HG03103 (cell line): ENCODE measurements at regions not wholly inside any gene's neighbourhood (a gene's known extent, or its start where the extent isn't known, plus 50 kb on each side); places are given as distances from the start of the nearest gene placed in this dataset.
"Not testable (repeated sequence)": the region's sequence is repeated elsewhere in the genome, so short reads cannot be mapped to it uniquely, and the experiment has no call there.

ENCODE experiments used
- ATAC-seq: cut with Tn5 transposase; IDR thresholded peaks from one replicate; pipeline ENCODE4 v1.9.1; 2021; ENCODE audit warnings: low read depth; ENCODE audit not compliant: unreplicated experiment

DNA sequence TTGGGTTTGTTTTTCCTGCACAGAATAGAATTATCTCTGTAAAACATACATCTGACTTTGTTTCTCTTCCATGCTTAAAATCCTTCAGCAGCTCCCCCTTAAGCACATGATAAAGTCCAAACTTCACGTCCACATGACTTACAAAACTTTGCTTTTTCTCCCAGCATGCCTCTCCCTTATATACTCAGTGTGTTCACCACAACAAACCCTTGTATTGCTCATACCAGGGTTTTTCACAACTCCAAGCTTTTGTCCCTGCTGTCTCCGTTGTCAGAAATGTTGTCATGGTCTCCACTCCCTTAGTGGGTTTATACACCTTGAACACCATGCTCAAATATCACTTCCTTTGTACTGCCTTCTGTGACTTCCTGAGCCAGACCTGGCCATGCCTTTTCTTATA lies 91.1 kb upstream of the MITF start:
- ATAC-seq = no peak

DNA sequence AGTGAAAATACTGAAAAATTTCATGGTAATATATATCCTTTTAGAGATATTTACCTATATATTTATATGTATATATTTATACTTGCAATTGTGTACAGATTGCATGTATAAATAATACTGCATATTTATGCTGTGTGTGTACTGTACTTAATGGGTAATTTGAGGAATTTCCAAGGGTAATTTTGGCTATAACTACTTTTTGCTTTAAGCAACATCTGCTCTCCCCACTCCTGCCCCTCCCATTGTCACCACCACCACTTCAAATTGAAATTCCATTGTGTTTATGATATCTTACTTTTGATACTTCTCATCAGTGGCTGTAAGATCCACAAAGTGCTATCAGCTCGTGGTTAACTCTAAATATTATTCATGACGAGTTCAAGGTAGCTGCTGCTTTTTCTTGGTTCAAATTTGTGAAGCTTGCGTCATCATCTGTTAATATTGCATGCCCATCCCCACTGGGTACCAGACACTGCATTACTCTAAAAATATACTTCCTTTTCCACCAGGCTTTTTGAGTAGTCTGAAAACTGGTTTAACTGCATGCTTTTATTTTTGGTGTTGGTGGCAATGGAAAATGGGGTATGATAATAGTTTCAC lies 91.7 kb upstream of the MITF start:
- no peak for ATAC-seq

- no peak for ATAC-seq
Measured at GRCh38 chr3:69647081-69647480, 92.2 kb upstream of the MITF start.

GRCh38 chr3:69646287-69647067 lies 92.8 kb upstream of the MITF start:
- no peak for ATAC-seq

DNA sequence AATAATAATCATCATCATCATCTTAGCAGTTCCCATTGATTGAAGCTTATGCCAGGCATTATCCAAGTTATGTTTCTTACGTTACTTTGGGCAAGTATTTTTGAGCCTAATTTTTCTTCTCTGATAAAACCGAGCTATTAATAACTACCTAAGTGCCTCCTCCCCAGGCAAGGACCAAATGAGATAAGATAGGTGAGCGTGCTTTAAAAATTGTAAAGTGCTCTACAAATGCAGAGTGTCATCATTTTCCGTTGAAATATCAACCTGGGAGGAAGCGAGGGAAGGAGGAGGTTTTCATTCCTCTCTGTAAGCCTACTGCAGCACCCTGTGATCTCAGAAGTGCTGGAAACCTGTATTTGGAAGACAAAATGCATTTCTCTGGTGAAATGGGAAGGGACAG lies 96.7 kb upstream of the MITF start:
- no peak for ATAC-seq

- no peak for ATAC-seq
Measured at GRCh38 chr3:69639851-69640250, 99.4 kb upstream of the MITF start.

GRCh38 chr3:69628951-69629350 lies 110.3 kb upstream of the MITF start:
- ATAC-seq = no peak

DNA sequence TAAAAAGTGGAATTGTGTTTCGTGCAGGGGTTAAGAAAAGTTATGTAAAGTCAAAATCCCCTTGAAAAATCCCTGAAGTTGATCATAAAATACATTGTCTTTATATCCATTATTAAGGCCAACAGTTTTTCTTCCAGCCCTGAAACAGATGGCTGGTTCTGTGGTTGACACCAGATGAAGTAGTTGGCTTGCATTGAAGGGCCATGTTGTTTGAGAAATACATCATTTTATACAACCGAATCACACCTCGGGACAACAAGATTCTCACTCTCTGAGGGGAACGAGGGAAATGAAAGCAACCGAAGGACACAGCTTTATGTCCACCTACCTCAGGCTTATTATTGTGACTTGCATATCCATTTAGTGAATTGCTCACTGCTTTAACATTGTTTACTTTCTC lies 126.0 kb upstream of the MITF start:
- ATAC-seq = no peak

- ATAC-seq = no peak
Measured at GRCh38 chr3:69612791-69613190, 126.5 kb upstream of the MITF start.

- not testable (repeated sequence) for ATAC-seq
Measured at GRCh38 chr3:69609566-69609965, 129.7 kb upstream of the MITF start.

DNA sequence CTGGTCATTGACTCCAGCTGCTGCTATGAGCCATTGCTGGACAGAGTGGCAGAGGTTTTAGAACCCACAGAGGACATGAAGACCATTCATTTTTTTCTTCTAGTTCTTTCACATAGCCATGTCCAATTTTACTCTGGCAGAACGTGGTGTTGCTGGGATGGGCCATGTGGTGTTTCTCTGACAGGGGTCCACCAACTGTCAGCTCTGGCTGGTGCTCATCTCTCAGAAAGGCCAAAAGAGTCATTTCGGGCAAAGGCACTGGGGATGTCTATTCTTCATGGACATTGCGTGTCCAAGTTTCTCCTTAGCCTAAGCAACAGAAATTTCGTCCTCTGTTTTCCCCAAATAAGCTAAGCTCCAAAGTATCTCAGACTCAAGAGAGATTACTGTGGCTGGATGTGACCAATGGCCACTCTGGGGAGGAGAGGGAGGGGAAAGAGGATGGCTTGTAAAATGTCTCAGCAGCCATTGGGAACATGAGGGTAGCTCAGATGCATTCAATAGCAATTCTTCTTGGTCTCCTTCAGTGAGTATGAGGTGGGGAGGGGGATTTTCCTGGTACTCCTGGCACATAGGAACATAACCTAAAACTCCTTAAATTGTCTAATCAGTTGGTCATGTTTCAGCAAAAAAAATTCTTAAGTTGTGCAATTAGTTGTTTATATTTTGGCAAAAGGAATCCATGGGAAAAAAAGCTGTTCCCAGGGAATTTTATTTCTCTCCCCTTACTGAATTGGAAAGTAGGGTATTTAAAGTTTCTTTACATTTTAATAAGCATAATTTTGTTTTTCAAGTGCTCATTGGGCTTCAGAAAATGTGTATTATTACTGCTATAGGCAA lies 131.6 kb upstream of the MITF start:
- no peak for ATAC-seq

DNA sequence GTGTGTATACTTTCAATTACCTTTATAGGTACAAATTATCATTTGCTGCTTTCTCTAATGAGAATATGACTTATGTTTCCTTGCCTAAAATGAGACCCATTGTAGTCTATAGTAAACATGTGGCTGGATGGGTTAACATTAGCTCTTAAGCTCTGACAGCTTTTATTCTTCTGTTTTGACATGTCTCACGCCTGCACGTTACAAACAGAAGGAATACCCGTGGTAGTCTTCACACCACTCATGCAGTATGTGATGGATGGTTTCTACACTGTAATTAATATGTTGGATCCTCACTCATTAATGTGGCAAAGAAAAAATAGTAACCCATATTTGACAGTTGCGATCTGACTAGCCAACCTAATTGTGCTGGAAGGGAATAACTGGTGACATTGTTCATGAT lies 133.4 kb upstream of the MITF start:
- no peak for ATAC-seq

DNA sequence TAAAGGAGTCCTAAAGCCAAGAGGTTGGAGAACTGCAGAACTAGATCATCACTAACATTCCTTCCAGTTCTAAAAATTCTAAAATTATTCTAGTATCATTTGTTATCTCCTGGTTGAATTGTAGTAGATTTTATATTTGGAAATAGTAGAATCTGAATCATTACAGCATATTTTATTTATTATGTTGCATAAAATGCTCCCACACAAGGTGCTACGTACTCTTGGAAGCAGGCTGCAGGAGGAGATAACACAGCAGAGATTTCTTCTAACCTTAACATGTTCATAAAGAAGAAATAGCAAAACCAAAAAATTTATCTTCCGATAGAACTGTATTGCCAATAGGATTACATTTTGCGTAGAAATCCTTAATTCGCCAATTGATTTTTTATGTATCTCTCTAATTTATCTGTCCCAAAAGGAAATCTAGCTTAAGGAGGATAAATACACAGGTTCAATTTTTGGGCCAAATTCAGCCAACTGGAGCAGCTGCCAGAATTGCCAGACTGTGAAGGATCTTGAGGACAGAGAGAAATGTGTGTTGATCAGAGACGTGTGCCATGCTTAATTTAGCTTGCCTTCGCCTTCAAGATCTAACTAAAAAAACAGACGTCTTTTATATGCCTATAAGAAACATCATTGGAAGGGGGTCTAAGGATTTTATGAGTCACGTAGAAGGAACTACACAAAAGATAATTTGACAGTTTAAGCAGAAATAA lies 134.4 kb upstream of the MITF start:
- ATAC-seq = no peak

GRCh38 chr3:69602112-69602511 lies 137.2 kb upstream of the MITF start:
- ATAC-seq = no peak

DNA sequence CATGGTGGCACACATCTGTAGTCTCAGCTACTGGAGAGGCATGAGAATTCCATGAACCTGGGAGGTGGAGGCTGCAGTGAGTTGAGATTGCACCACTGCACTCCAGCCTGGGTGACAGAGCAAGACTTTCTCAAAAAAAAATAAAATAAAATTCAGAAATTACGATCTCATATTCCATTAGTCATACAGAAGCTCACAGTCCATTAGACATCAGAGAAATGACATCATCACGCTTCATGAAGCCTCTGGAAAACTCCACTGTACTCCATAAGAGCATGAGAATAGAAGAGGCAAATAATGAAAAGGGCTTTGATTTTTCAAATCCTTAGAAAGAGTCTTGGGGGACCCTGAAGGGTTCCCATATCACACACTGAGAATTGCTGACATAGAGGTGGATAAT lies 145.0 kb upstream of the MITF start:
- ATAC-seq = no peak

DNA sequence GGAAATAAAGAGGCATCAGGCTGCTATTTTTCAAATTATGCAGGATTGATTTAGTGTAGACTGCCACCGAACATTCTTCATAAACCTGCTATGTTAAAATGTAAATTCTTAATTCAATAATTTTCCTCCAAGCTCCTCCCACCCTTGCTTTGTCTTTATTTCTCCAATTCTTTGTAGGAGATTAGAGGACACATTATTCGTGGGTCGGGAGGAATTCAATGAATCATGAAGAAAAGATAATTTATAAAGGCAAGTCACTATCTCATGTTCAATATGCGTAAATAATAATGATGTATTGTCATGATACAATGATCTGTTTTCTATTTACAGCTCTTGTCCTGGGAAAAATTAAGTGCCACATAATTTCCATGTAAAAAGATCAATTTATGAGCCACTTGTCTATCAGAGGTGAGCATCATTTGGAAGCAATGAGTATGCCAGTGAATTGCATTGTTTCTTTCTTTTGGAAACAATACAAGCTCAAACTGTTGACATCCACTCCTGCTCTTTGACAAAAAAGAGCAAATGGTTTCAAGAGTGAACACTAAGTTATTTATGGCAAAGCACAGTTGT lies 148.0 kb upstream of the MITF start:
- no peak for ATAC-seq

GRCh38 chr3:69590111-69590510 lies 149.2 kb upstream of the MITF start:
- ATAC-seq = no peak

DNA sequence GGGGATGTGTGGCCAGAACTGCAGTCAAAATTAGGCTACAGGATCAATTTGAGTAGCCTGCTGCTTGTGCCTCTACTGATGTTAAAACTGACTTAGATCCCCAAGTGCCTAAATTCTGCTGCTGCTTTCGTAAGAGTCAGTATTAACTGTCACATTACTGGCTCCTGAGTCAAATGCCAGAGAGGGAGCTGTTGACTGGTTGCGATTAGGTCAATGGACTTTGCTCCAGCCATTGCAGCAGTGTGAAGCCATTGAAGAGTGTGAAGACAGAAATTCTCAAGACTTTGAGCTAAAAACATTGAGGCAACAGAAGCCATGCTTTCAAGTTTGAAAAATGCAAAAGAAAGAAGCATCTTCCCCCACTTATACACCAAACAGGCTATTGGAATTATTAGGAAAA lies 151.1 kb upstream of the MITF start:
- no peak for ATAC-seq

- no peak for ATAC-seq
Measured at GRCh38 chr3:69585472-69585871, 153.8 kb upstream of the MITF start.

- ATAC-seq = no peak
Measured at GRCh38 chr3:69582044-69582443, 157.2 kb upstream of the MITF start.
